Ishikawa (cell line): ENCODE measurements at regions not wholly inside any gene's neighbourhood (a gene's known extent, or its start where the extent isn't known, plus 50 kb on each side); places are given as distances from the start of the nearest gene placed in this dataset.

Experiments
- CEBPB ChIP-seq: IDR thresholded peaks from 2 replicates; pipeline ENCODE4 v1.6.1; 2012
- CREB1 ChIP-seq: IDR thresholded peaks from 2 replicates; pipeline ENCODE4 v1.6.1; 2012; ENCODE audit warnings: low read depth
- EGR1 ChIP-seq: IDR thresholded peaks from 2 replicates; pipeline ENCODE4 v1.6.1; 2012
- EP300 ChIP-seq: IDR thresholded peaks from 2 replicates; pipeline ENCODE4 v1.6.1; 2012; ENCODE audit warnings: borderline replicate concordance
- FOXM1 ChIP-seq: IDR thresholded peaks from 2 replicates; pipeline ENCODE4 v1.6.1; 2012; ENCODE audit warnings: low read depth, borderline replicate concordance
- MAX ChIP-seq: IDR thresholded peaks from 2 replicates; pipeline ENCODE4 v1.6.1; 2012
- NFIC ChIP-seq: IDR thresholded peaks from 2 replicates; pipeline ENCODE4 v1.6.1; 2012
- RAD21 ChIP-seq: IDR thresholded peaks from 2 replicates; pipeline ENCODE4 v1.6.1; 2012; ENCODE audit warnings: low read depth
- REST ChIP-seq: IDR thresholded peaks from 2 replicates; pipeline ENCODE4 v1.6.1; 2012; ENCODE audit warnings: low read depth, mild to moderate bottlenecking
- TAF1 ChIP-seq: IDR thresholded peaks from 2 replicates; pipeline ENCODE4 v1.6.1; 2012; ENCODE audit warnings: low read depth, mild to moderate bottlenecking
- TCF12 ChIP-seq: IDR thresholded peaks from 2 replicates; pipeline ENCODE4 v1.6.1; 2012; ENCODE audit warnings: low read depth
- TEAD4 ChIP-seq: IDR thresholded peaks from 2 replicates; pipeline ENCODE4 v1.6.1; 2012
- YY1 ChIP-seq: IDR thresholded peaks from 2 replicates; pipeline ENCODE4 v1.6.1; 2012; ENCODE audit warnings: low read depth
- ZBTB7A ChIP-seq: IDR thresholded peaks from 2 replicates; pipeline ENCODE4 v1.6.1; 2012; ENCODE audit warnings: low read depth
- TF ChIP-seq, protein P1 (sequence below): IDR thresholded peaks from 2 replicates; pipeline ENCODE4 v1.6.1; 2012

- TF ChIP-seq TEAD4 (no peak), CREB1 (no peak), TAF1 (no peak), EGR1 (no peak), TCF12 (no peak), REST (no peak)
- TF ChIP-seq, protein P1, sequence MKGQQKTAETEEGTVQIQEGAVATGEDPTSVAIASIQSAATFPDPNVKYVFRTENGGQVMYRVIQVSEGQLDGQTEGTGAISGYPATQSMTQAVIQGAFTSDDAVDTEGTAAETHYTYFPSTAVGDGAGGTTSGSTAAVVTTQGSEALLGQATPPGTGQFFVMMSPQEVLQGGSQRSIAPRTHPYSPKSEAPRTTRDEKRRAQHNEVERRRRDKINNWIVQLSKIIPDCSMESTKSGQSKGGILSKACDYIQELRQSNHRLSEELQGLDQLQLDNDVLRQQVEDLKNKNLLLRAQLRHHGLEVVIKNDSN, result no peak
These were observed 225.0 kb downstream of the CYP26B1 start for GRCh38 chr2:71922499-71923142.

DNA sequence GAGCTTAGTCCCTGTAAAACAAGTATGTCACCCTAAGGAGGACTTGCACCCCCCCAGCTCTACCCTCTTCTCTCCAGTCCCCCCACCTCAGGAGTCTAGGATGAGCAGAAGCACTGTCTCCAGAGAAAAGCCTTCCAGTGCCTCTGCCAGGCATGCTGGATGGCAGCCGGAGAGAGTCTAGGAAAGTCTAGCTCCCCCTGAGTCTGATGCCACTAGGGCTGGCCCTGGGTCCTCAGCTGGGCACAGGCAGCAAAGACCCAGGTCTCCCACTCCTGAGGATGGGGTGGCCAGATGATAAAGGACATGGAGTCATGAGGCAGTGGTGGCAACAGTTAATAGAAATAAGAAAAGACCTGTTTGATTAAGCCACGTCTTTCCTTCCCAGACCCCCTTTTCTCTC, 225.6 kb downstream of the CYP26B1 start:
- no peak for TF ChIP-seq TCF12
- no peak for TF ChIP-seq CREB1
- TF ChIP-seq NFIC, result no peak
- TF ChIP-seq EP300, result no peak
- TF ChIP-seq ZBTB7A, result no peak
- no peak for TF ChIP-seq MAX
- TF ChIP-seq TAF1, result no peak
- TF ChIP-seq CEBPB, result no peak
- no peak for TF ChIP-seq TEAD4
- TF ChIP-seq, protein P1, result no peak
- no peak for TF ChIP-seq RAD21
- no peak for TF ChIP-seq EGR1
- TF ChIP-seq YY1, result no peak

DNA sequence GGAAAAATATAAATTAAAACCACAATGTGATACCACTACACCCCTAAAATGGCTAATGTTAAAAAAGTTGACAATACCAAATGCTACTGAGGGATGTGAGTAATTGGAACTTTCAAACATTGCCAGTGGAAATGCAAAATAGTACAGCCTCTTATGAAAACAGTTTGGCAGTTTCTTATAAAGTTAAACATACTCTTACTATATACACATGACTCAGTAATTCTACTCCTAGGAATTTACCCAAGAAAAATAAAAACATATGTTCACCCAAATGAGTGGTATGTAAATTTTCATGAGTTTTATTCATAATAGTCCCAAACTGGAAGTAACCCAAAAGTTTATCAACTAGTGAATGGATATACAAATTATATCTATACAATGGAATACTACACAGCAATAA, 228.0 kb downstream of the CYP26B1 start:
- no peak for TF ChIP-seq EP300
- TF ChIP-seq TCF12, result no peak
- TF ChIP-seq RAD21, result no peak
- TF ChIP-seq ZBTB7A, result no peak
- no peak for TF ChIP-seq NFIC
- TF ChIP-seq TEAD4, result no peak
- no peak for TF ChIP-seq CEBPB

DNA sequence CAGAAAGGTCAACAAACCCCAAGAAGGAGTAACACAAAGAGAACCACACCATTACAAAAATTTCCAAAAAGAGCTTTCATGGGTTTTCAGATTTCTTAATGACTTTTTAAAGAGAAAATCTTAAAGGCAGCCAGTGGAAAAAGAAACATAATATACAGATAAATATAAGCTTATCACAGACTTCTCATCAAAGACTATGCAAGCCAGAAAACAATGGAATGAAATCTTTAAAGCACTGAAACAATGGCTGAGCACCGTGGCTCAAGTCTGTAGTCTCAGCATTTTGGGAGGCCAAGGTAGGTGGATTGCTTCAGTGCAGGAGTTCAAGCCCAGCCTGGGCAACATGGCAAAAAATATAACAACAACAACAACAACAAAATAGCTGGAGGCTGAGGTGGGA, 237.4 kb downstream of the CYP26B1 start:
- TF ChIP-seq TEAD4 (no peak), CEBPB (no peak), NFIC (no peak), RAD21 (no peak), CREB1 (no peak), TCF12 (no peak), ZBTB7A (no peak), YY1 (no peak), FOXM1 (no peak), MAX (no peak), EGR1 (no peak), TAF1 (no peak), REST (no peak)
- TF ChIP-seq, protein P1, result no peak

DNA sequence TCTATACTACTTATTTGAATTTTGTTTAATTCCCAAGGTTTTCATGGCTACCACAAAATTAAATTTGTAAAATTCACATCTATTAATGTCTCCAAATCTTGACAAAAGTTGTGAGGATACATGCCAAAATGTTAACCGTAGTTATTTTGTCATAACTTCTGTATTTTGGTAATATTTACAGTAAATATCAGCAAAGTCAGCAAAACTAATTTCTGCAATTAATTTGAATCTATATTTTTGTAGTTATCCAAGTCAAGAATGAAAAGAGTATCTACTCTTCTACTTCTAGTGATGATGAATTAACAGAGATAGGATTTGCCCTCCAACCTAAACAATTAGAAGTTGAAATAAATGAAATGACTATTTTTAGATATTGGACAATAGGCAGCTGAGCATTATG, 238.9 kb downstream of the CYP26B1 start:
- no peak for TF ChIP-seq EGR1
- TF ChIP-seq YY1, result no peak
- no peak for TF ChIP-seq TEAD4
- no peak for TF ChIP-seq TAF1
- no peak for TF ChIP-seq FOXM1
- TF ChIP-seq CREB1, result no peak
- no peak for TF ChIP-seq MAX
- no peak for TF ChIP-seq REST
- TF ChIP-seq TCF12, result no peak
- TF ChIP-seq RAD21, result no peak
- TF ChIP-seq, protein P1, result no peak
- TF ChIP-seq CEBPB, result no peak
- TF ChIP-seq NFIC, result no peak
- no peak for TF ChIP-seq ZBTB7A
- TF ChIP-seq EP300, result no peak
